SK-N-SH (cell line): ENCODE measurements at regions not wholly inside any gene's neighbourhood (a gene's known extent, or its start where the extent isn't known, plus 50 kb on each side); places are given as distances from the start of the nearest gene placed in this dataset.
A peak's percentile ranks its signal among the peaks of the same experiment; 100 is the strongest.

Source experiments
- CTCF ChIA-PET: fragments of 300-600, 350-600 bp; formaldehyde crosslinking; extraction: SDS; loops from one replicate; lab custom pipeline; 2021; lab: Yijun Ruan, JAX
- POLR2A ChIA-PET: fragments of 350-600 bp; sonication (Branson Sonifier 250); formaldehyde crosslinking; extraction: SDS; loops from one replicate; lab custom pipeline; 2020; ENCODE audit warnings: antibody characterized with exemption, inconsistent platforms; lab: Yijun Ruan, JAX
- DNase-seq: peaks from one replicate; pipeline ENCODE4 v3.0.0; 2012
- H2AFZ ChIP-seq: fragments of 200-600 bp; sonication (generic); 2 replicates; pipeline ENCODE4 v1.8.1; 2016; ENCODE audit warnings: antibody characterized with exemption, mild to moderate bottlenecking, low read depth
- H3F3A ChIP-seq: fragments of 200-600 bp; sonication (generic); replicated peaks from 2 replicates; pipeline ENCODE3; 2016; ENCODE audit warnings: antibody characterized with exemption, mild to moderate bottlenecking; ENCODE audit not compliant: insufficient read depth
- H3K27ac ChIP-seq, 2 experiments: fragments of 200-500 bp in 1 of 2; fragments of 200-600 bp in 1 of 2; sonication (Bioruptor generic) in 1 of 2; sonication (generic), shearing (Covaris generic) in 1 of 2; 2 replicates each; pipeline versions ENCODE4 v1.5.1 to v1.6.1; 2014 to 2016; ENCODE audit warnings: low read depth in 2 of 2, inconsistent platforms in 1 of 2, low read length in 1 of 2, mild to moderate bottlenecking in 1 of 2, mixed read lengths in 1 of 2
- H3K27me3 ChIP-seq: fragments of 200-600 bp; sonication (generic), shearing (Covaris generic); 2 replicates; pipeline ENCODE4 v1.6.1; 2016; ENCODE audit warnings: mixed run types; ENCODE audit not compliant: insufficient read depth
- H3K36me3 ChIP-seq, 2 experiments: fragments of 200-500 bp in 1 of 2; fragments of 200-600 bp in 1 of 2; sonication (Bioruptor generic) in 1 of 2; sonication (generic) in 1 of 2; replicated peaks in 1 of 2; 2 replicates each; pipeline versions ENCODE3 to v1.5.1; 2014 to 2016; ENCODE audit warnings: low read length in 1 of 2, mild to moderate bottlenecking in 1 of 2; ENCODE audit not compliant: insufficient read depth in 2 of 2, control insufficient read depth in 1 of 2
- H3K4me1 ChIP-seq, 2 experiments: fragments of 200-500 bp in 1 of 2; fragments of 200-600 bp in 1 of 2; sonication (Bioruptor generic) in 1 of 2; sonication (generic), shearing (Covaris generic) in 1 of 2; 2 replicates each; pipeline versions ENCODE4 v1.5.1 to v1.6.1; 2014 to 2016; ENCODE audit warnings: low read depth in 1 of 2, low read length in 1 of 2, mixed run types in 1 of 2; ENCODE audit not compliant: insufficient read depth in 2 of 2, control insufficient read depth in 1 of 2
- H3K4me2 ChIP-seq: fragments of 200-600 bp; sonication (generic), shearing (Covaris generic); 2 replicates; pipeline ENCODE4 v1.6.1; 2017; ENCODE audit warnings: mixed run types
- H3K4me3 ChIP-seq, 2 experiments: fragments of 200-500 bp in 1 of 2; fragments of 200-600 bp in 1 of 2; sonication (Bioruptor generic) in 1 of 2; sonication (generic), shearing (Covaris generic) in 1 of 2; 2 replicates each; pipeline versions ENCODE4 v1.5.1 to v1.8.1; 2014 to 2016; ENCODE audit warnings: low read depth in 2 of 2, inconsistent platforms in 1 of 2, low read length in 1 of 2, mild to moderate bottlenecking in 1 of 2, mixed read lengths in 1 of 2, moderate library complexity in 1 of 2
- H3K79me2 ChIP-seq: fragments of 200-600 bp; sonication (generic); 2 replicates; pipeline ENCODE4 v1.8.1; 2017; ENCODE audit warnings: mild to moderate bottlenecking; ENCODE audit not compliant: insufficient read depth
- H3K9ac ChIP-seq: fragments of 200-600 bp; sonication (generic); 2 replicates; pipeline ENCODE4 v1.6.1; 2017; ENCODE audit warnings: mixed run types
- H3K9me2 ChIP-seq: fragments of 200-600 bp; sonication (generic); 2 replicates; pipeline ENCODE4 v1.6.1; 2017; ENCODE audit warnings: mixed run types
- H3K9me3 ChIP-seq: fragments of 200-600 bp; sonication (generic); 2 replicates; pipeline ENCODE4 v1.6.1; 2017; ENCODE audit warnings: mixed run types, mild to moderate bottlenecking, moderate library complexity
- H4K20me1 ChIP-seq: fragments of 200-600 bp; sonication (generic); 2 replicates; pipeline ENCODE4 v1.6.1; 2017; ENCODE audit warnings: mild to moderate bottlenecking, mixed run types; ENCODE audit not compliant: insufficient read depth
- GATA2 ChIP-seq: sonication (generic); formaldehyde crosslinking; IDR thresholded peaks from 2 replicates; pipeline ENCODE4 v1.5.0; 2020; ENCODE audit warnings: mild to moderate bottlenecking, missing genetic modification reagents
- MEF2A ChIP-seq: IDR thresholded peaks from 2 replicates; pipeline ENCODE4 v1.4.0; 2012; ENCODE audit warnings: low read depth, borderline replicate concordance
- RAD21 ChIP-seq: IDR thresholded peaks from 2 replicates; pipeline ENCODE4 v1.6.1; 2012; ENCODE audit warnings: mild to moderate bottlenecking, low read length
- RCOR1 ChIP-seq: fragments of 150-350 bp; IDR thresholded peaks from 2 replicates; pipeline ENCODE4 v1.6.1; 2017; ENCODE audit warnings: antibody characterized with exemption, low read length
- SMC3 ChIP-seq: IDR thresholded peaks from 2 replicates; pipeline ENCODE4 v1.6.1; 2012; ENCODE audit warnings: low read depth, low read length, improper control_type of control experiment
- YY1 ChIP-seq: IDR thresholded peaks from 2 replicates; pipeline ENCODE4 v1.4.0; 2012; ENCODE audit warnings: low read depth, mild to moderate bottlenecking
- WGBS: methylation state at CpG from one replicate; pipeline ENCODE4 v1.1.6; 2017; ENCODE audit warnings: low lambda C conversion rate; 5-methylcytosine and 5-hydroxymethylcytosine counted together
- TF ChIP-seq, protein P1 (sequence below): fragments of 200-600 bp; sonication (generic); IDR thresholded peaks from 2 replicates; pipeline ENCODE4 v1.6.1; 2017; ENCODE audit warnings: antibody characterized with exemption, mild to moderate bottlenecking, moderate library complexity
- TF ChIP-seq, protein P2 (sequence below): fragments of 150-350 bp; IDR thresholded peaks from 2 replicates; pipeline ENCODE4 v1.6.1; 2017; ENCODE audit warnings: antibody characterized with exemption, low read length, low read depth, borderline replicate concordance

DNA sequence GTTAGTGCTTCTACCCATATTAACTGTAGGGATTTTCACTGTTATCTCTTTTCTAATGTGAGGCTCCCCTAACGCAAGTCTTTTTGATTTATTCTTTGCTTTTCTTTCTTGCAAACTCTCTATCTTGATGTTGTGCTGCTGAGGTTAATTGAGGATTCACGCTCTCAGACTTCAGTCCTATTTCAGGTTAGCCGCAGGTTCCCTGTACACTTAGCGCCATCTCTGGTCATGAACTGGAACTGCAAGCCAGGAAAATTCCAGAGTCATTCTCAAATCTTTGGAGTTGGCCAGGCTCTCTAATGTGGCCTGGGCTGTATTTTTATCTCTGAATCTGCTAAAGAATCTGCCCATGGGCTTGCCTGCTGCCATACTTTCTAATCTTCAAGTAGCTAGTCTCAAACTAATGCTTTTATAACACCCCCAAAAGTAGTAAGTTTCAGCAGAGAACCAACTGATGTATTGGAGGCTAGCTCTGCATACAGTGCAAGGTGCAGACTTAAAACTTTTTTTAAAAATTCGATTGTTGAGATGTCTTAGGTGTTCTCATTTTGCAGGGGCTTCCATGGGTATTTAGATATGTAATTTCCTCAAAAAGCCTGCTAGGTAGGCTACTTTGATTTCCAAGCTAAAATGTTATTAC, 91.1 kb upstream of the OPRM1 start:
- no peaks in the 10 kb centered on the region for H3F3A ChIP-seq
- peak; percentile 19 for DNase-seq
- WGBS, result 24% methylated on average over 5 of the region's 5 CpGs
- H2AFZ ChIP-seq, result no peak overlapping the region
- H4K20me1 ChIP-seq, result no peaks in the 10 kb centered on the region
- no peaks in the 10 kb centered on the region for H3K9me3 ChIP-seq
- no peaks in the 10 kb centered on the region for H3K27me3 ChIP-seq
- no peak overlapping the region for H3K9ac ChIP-seq
- TF ChIP-seq, protein P1, sequence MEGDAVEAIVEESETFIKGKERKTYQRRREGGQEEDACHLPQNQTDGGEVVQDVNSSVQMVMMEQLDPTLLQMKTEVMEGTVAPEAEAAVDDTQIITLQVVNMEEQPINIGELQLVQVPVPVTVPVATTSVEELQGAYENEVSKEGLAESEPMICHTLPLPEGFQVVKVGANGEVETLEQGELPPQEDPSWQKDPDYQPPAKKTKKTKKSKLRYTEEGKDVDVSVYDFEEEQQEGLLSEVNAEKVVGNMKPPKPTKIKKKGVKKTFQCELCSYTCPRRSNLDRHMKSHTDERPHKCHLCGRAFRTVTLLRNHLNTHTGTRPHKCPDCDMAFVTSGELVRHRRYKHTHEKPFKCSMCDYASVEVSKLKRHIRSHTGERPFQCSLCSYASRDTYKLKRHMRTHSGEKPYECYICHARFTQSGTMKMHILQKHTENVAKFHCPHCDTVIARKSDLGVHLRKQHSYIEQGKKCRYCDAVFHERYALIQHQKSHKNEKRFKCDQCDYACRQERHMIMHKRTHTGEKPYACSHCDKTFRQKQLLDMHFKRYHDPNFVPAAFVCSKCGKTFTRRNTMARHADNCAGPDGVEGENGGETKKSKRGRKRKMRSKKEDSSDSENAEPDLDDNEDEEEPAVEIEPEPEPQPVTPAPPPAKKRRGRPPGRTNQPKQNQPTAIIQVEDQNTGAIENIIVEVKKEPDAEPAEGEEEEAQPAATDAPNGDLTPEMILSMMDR, result peak; percentile 86
- TF ChIP-seq RCOR1, result peak; percentile 10; the same call in 1 of the 2 replicates
- TF ChIP-seq, protein P2, sequence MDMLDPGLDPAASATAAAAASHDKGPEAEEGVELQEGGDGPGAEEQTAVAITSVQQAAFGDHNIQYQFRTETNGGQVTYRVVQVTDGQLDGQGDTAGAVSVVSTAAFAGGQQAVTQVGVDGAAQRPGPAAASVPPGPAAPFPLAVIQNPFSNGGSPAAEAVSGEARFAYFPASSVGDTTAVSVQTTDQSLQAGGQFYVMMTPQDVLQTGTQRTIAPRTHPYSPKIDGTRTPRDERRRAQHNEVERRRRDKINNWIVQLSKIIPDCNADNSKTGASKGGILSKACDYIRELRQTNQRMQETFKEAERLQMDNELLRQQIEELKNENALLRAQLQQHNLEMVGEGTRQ, result no peak
- peak; percentile 84 for TF ChIP-seq RAD21
- peak; percentile 48 for TF ChIP-seq SMC3
- no peak for TF ChIP-seq MEF2A
- TF ChIP-seq, all 33 proteins: peak for 4
- Histone ChIP-seq H3K4me1 (peaks cover 0 to 2% of the 10 kb centered on the region in 2 experiments; a peak in 1 of 4 replicates), H3K9me2 (no peaks in the 10 kb centered on the region), H3K4me3 (no peak overlapping the region; a peak in 1 of 4 replicates), H3K79me2 (no peaks in the 10 kb centered on the region), H3K36me3 (no peaks in the 10 kb centered on the region), H3K27ac (no peak overlapping the region), H3K4me2 (no peak overlapping the region)
- ChIA-PET CTCF (interaction anchor here (0.6 to 3.6 kb wide), 22 partner anchors 11 to 912 kb away, joined by 3 to 28 read pairs (median 4); no protein-coding TSS in a partner anchor), POLR2A (no interaction called here)

DNA sequence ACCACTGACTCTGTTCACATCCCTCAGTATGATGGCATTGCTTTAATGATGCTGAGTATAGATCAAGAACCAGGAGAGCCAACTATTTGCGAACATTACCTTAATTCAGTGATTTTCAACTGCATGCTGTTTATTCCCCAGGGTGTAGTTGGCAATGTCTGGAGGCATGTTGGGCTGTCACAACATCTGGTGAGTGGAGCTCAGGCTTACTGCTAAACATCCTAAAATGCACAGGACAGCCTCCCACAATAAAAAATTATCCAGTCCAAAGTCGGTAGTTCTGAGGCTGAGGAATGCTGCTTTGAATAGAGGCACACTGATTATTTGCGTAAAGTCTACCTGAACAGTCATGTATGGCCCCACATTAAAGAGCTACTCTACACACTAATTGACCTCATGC, 94.8 kb upstream of the OPRM1 start:
- no peak for DNase-seq
- H3K4me2 ChIP-seq, result no peak overlapping the region
- TF ChIP-seq YY1, result no peak
- no peak for TF ChIP-seq GATA2 (CRISPR knock-in tag)
- TF ChIP-seq, protein P1, result no peak
- H2AFZ ChIP-seq, result no peak overlapping the region
- H3K27ac ChIP-seq, result no peak overlapping the region
- H3K9me3 ChIP-seq, result no peaks in the 10 kb centered on the region
- 22% methylated on average over 1 of the region's 3 CpGs for WGBS
- H3K27me3 ChIP-seq, result no peaks in the 10 kb centered on the region
- no peaks in the 10 kb centered on the region for H3K36me3 ChIP-seq
- H3K9ac ChIP-seq, result no peak overlapping the region
- H3K79me2 ChIP-seq, result no peaks in the 10 kb centered on the region
- ChIA-PET CTCF (no interaction called here), POLR2A (no interaction called here)
- H3F3A ChIP-seq, result no peaks in the 10 kb centered on the region
- no peaks in the 10 kb centered on the region for H3K9me2 ChIP-seq
- H3K4me1 ChIP-seq, result peaks cover 0 to 2% of the 10 kb centered on the region in 2 experiments; a peak in 1 of 4 replicates
- H3K4me3 ChIP-seq, result no peak overlapping the region
- H4K20me1 ChIP-seq, result no peaks in the 10 kb centered on the region
